ENCODE measurements at regions not wholly inside any gene's neighbourhood (a gene's known extent, or its start where the extent isn't known, plus 50 kb on each side); places are given as distances from the start of the nearest gene placed in this dataset.

DNA sequence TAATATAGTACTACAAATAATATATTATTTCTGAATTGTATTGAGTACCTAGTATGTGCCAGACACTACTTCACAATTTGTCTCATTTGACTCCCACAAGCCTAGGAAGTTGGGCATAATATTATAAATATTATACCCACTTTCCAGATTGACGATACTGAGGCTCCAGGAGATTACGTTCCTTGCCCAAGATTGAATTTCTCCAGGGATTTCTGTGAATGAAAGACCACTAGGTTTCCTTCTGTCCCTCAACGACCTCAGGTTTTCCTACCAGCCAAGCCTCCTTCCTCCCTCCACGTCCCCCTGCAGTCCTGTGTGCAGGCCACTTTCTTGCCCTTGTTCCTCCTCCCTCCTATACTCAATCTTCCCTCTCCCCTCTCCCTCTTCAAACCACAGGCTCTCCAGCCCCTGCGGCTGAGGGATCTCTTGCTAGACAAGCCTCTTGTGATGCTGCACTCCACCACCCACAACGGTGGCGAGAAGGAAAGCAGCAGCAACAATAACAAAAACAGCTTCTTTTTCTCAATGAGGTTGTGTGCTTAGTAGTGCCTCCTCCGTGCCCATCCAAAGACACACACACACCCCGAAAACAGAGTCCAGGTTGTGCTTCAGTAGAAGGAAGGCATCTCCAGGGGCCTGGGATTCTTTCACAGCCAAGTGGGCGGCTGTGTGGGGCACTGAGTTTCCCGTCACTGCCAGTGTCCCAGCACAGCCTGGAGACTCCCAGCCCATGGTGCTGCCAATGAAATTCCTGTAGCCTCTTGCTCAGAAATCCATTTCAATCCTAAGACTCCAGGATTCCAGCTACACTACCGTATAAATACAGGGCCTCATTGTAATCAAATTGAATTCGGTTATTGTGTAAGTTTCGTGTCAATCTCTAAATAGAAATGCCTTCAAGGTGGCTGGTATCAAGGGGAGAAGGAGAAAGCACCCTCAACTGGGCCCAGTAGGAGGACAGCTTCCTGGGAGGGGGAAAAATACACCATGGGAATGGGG lies 94.4 kb downstream of the NCR2 start:
- no peak for DNase-seq

DNA sequence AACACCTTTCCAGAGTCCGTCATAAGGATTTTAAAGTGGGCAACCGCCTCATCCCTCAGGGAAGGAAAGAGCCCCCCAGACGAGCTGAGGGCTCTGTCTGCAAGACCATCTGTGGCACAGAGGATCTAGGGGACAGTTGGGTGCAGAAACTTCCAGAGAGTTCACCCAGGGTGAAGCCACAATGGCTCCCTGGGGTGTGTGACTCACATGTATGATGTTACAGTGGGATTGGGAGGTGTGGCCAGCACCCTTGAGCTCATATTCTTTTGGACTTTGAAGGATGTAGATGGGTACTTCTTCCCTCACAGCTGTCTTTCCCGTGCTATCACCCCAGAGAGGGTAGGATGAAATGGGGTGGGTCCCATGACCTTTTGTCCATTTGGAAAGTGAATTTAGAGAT lies 95.5 kb downstream of the NCR2 start:
- no peak for DNase-seq

DNA sequence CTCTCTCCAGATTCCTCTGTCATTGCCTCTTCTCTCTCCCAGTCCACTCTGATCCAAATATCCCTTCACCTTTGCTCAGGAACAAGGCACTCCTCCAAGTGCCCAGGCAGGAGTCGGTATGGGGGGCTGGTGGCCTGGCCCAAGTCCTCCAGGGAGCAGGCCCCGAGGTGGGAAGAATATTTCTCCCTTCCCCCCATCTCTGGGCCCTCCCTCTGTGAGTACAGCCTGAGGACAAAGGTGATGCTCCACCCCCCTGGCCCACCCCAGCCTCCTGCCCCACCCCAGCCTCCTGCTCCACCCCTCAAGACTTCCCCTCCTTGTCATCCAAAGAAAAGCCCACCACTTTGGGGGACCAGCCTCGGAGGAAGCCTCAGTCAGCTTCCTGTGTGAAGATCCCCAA lies 96.9 kb downstream of the NCR2 start:
- DNase-seq, result no peak

DNA sequence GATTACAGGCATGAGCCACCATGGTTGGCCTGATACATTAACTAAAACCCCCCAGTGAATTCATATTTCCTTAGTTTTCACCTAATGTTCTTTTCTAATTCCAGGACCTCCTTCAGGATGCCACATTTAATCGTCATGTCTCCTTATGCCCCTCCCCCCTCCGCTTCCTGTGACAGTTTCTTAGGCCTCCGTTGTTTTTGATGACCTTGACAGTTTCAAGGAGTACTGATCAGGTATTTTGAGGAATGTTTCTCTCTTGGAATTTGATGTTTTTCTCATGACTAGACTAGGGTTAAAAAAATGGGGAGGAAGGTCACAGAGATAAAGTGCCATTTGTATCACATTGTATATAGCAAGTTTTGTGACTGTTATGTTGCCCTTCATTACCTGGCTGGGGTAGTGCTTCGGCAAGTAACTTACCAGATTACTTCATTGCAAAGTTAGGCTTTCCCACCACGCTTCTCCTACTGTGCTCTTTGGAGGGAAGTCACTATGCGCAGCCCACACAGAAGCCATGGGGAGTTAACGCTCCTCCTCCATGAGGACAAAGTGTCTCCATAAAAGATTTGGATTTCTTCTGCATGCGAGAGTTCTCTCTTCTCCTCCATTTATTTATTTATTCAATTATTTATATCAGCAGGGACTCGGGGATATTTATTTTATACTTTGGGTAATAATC lies 99.5 kb downstream of the NCR2 start:
- no peak for DNase-seq

DNA sequence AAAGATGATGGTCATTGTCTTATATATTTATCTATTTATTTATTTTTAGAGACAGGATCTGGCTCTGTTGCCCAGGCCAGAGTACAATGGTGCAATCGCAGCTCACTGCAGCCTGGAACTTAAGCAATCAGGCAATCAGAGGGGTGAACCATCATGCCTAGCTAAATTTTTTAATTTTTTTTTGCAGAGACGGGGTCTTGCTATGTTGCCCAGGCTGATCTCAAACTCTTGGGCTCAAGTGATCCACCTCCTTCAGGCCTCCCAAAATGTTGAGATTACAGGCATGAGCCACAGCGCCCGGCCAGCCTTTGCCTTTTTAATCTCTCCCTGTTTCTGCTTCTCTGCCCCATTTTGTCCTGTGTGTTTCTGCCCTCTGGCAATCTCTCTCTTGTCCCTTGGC lies 102.2 kb downstream of the NCR2 start:
- DNase-seq, result no peak

DNA sequence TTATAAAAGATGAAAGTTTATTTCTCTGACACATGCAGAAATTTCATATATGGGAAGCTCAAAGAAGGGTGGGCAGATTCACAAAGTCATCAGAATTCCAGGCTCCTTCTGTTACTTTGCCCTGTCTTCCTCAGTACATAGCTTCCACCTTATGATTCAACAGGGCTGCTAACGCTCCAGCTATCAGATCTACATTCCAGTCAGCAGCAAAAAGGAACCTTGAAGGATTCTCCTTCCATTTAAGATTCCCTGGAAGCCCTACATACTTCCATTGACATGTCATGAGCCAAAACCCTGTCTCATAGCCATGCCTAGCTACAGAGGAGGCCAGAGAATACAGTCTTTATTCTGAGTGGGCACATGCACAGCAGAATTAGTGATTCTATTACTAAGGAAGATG lies 103.3 kb downstream of the NCR2 start:
- DNase-seq, result no peak

DNA sequence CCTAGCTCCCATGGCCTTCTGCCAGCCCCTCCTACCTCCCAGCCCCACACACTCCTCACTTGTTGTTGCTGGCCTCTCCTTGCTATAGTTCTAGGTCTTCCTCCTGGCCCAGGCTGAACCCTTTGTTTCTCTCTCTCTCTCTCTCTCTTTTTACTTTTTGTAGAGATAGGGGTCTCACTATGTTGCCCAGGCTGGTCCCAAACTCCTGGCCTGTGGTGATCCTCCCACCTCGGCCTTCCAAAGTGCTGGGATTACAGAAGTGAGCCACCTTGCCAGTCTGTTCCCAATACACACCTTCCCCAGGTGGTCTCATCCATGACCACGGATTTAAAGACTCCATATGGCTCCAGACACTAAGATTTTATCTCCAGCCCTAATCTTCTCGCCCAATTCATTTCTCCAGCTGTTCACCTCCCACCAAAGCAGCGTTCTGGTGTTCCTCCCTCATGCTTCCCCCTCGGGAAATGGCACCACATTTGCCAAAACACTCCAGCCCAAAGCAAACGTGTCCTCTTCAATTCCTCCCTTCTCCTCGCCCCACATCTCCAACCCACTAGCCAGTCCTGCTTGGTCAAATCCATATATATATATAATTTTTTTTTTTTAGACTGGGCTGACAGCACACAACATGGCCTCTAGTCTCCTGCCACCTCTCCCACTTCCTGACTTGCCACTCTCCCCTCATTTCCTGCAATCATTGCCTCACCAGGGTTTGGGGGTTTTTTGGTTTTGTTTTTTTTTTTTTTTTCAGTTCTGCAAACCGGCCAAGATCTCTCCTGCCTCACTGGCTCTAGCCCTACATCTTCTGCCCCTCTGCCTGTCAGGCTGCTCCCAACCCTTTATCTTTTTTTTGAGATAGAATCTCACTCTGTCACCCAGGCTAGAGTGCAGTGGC lies 104.4 kb downstream of the NCR2 start:
- peak; percentile 22 for DNase-seq

DNA sequence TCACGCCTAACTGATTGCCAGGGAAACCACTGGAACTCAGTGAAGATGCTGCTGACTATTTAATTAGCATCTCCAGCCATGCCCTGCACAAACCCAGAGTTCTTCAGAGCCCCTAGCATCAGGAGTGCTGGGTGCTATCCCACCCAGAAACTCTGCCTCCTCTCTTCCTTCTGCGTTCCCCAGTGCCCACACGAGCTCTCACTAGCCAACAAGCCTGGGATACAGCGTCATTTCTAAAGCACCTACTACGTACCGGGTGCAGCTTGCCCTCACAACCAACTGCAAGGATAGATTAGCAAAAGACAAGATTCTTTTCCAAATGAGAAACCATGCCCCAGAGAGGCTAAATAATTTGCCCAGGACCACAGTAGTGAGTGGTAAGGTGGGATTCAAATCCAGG lies 105.2 kb upstream of the FOXP4 start:
- no peak for DNase-seq

DNA sequence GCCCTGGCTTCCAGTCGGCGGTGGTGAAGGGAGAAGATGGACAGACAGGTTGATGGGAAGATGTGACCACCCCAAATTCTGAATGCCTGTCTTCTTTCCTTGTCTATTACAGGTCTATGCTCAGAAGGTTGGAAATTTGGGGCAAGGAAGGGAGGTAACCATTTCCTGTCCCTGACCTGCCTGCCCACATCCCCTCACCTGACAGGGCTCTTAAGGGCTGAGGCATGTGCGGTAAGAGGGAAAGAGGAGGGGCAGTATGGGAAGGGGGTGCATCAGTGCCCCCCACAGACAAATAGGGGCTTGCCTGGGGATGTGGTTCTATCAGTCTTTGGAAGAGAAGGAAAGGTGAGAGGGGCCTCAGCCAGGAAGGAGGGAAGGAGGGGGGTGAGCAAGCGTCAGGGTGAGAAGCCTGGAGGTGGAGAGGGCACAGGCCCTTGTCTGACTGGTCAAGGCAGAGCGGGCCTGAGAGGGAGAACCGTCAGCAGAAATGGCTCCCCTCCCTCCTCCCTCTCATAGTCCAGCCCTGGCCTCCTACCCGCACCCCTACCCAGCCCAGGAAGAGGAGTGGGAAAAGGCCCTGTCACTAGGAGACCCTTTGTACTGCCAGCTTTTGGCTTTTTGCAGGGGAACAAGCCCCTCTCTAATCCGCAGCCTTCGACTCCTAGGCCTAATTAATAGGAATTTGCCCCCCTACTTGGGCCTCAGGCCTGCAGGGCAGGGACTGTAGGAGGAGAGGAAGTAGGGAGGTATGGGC lies 104.4 kb upstream of the FOXP4 start:
- DNase-seq, result no peak

DNA sequence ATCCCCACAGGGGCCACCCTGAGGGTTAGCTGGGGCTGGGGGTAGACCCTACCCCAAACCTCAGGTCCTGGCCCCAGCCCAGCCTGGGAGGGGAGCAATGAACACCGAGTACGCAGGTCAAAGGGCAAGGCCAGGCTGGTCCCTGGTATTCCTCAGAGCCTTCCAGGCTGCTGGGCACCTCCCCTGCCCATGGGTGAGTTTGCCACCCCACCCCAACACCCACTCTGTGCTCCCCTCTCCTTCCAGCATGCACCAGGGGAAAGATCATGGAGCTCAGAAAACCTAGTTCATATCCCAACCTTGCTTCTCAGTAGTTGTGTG lies 103.9 kb upstream of the FOXP4 start:
- DNase-seq, result no peak

DNA sequence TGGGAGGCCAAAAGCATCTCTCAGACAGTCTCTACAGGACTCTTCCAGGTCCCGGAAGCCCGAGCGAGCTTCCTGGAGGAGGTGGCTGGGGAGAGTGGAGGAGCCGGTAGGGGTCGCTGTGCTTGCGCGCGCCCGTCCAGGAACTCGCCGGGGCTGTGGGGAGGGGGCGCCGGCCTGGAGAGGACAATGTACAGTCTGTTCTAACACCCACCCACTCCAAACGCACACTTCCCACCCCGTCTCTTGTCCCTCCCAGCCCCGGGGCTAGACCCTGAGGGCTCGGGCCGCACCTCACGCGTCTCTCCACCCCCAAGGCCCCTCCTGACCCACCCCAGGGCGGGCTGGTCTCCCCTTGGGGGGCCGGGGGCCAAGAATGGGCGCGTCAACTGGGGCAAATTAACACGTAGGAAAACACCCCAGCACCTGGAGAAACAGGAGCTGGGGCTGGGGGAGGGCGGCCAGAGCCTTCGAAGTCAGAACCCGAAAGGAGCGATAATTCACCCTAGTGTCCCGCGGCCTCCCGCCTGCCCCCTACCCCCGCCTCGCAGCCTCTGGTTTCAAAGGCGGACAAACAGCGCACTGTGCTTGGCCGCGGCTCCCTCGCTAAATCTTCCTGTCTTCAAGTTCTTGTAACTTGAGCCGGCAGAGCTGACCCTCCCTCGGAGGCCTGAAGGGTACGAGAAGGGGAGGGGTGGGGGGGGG lies 103.2 kb upstream of the FOXP4 start:
- DNase-seq, result no peak

DNA sequence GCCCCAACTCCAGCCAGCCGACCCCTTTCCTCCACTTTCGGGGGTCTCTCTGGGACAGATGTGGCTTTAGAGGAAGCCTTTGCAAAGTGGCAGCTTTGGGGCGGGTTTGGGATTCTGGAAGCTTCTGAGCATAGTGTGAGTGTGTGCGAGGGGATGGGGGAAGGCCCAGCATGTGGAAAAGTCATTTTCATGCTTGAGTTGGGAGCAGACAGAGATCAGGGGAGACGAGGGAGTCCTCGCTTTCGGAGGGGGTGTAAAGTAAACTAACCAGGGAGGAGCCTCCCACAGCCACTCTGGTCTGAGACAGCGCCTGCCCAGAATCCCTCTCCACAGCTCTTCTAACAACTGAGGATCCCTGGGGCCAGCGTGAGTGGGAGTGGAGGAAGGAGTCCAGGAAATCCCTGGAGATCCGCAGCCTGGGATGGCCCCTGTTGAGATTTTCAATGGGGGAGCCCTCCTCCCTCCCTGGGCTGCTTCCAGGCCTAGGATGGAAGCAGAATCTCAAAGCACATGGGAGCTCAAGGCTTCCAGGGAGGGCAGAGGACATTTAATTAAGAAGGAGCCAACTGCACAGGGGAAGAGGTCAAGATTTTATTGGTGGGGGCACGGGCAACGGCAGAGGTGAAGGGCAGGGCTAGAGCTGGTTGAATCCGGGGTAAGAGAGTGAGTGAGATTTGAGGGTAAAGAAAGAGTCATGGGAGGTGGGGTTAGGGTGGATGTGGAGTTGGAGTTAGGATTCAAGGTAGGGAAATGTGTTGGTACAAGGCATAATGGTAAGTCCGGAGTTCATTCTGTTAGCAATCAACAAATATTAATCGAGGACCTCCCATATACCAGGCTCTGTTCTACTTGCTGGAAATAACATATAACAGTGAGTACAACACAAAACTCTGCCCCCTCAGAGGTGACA lies 102.3 kb upstream of the FOXP4 start:
- no peak for DNase-seq

DNA sequence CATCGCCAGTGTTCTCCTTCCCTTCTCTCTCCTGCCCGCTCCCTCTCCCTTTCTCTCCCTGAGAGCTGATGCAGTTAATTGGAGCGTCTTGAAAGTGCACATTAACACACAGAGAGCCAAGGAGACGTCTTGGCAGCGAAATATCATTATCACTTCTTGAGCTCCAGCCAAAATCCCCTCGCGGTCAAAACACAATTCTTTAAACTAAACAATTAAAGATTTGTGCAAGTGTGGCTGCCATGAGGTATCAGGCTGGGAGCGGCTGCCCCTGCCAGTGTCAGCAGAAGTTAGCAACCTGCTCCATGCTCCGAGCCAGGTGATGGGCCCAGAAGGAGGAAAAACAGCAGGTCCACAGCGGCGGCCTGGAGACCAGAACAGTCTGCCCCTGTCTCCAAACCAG lies 100.9 kb upstream of the FOXP4 start:
- no peak for DNase-seq

DNA sequence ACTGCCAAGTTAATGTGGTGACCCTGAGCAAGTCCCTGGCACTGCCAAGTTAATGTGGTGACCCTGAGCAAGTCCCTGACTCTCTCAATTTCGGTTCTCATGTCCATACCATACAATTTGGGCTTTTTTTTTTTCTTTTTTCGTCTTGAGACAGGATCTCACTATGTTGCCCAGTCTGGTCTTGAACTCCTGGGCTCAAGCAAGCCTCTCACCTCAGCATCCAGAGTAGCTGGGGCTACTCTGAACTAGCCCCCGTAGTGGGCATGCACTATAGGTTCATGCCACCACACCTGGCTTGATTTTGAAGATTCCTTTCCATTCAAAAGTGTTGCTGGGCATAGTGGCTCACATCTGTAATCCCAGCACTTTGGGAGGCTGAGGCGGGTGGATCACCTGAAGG lies 100.0 kb upstream of the FOXP4 start:
- DNase-seq, result no peak

DNA sequence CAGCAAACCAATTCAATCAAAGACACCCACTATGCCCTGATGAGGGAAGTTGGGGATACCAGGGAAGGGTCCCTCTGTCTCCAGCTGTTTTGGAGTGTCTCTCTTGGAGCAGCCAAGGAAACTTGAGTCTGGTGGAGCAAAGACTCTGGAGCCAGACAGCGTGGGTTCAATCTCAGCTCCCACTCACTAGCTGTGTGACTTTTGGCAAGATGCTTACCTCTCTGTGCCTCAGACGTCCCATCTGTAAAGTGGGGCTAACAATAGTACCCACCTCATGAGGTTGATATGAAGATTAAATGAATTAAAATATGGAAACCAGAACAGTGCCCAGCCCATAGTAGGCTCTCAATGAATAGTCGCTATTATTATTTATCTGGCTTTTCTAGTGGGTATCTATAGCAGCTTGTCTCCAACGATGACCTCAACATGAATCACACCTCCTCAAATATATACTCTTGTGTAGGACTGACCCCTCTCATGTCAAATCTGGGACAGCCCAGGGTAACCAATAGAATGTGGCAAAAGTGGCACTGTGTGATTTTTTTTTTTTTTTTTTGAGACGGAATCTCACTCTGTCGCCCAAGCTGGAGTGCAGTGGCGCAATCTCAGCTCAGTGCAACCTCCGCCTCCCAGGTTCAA lies 99.2 kb upstream of the FOXP4 start:
- DNase-seq, result no peak

DNA sequence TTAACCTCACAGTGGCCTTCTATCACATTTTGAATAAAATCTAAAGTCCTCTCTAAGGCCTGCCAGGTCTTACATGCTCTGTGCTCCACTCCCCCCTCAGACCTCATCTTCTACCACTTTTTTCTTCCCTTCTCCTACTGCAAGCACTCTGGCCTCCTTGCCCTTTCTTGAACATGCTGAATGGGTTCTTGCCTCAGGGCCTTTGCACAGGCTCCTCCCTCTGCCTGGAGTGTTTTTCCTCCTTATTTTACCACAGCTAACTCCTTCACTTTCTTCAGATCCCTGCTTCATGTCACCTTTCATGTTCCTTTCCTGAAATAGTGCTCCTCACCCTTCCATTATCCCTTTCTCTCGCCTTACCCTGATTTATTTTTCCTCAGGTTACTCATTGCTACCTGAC lies 97.9 kb upstream of the FOXP4 start:
- no peak for DNase-seq

DNA sequence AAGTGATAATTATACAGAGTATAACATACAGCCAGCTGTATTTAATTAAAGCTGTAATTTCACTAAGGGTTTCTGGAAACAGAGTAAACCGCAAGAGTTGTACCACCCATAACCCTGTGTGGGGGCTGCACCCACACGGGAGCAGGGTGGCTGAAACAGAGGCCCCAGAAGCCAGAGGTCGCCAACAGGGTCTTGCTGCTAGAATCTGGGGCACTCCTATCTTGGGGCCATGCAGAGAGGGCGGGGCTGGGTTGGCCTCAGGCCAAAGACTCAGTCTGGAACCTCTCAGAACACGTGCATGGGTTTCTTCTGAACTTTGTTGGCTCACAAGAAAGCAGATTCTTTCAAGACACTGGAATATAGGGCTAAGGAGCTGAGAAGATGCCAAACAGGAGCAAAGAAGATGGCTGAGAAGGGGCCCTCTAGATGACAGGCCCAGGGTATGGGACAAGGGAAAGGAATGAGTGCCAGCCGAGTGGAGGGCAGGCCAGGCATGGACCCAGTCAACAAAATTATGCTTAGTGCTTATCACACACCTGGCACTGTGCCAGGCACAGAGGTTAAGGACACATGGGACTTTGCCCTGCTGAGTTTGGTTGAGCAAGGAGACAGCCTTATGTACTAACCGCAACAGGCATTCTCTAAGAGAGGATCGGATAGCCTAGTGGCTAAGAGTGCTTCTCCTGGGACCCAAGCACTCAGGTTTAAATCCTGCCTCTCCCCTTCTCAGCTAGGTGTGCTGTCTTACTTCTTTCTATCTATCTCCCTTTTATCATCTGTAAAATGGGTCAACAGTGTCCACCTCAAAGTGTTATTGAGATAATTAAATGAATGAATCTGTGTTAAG lies 96.6 kb upstream of the FOXP4 start:
- no peak for DNase-seq

DNA sequence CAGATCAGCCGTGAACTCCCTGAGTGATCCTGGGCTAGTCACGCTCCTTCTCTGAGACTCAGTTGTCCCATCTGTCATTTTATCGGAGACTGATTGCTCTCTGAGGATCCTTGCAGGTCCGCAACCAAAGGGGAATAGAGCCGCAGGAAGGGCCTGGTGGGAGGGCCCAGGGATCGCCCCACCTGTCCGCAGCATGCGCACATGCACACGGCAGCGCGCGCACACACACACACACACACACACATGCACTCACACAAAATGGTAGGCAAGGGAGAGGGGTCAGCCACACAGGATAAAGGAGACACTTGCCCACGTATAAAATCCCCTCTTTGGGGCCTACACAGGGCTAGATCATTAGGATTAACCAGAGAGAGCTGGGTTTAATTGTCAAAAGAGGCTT lies 95.6 kb upstream of the FOXP4 start:
- no peak for DNase-seq

DNA sequence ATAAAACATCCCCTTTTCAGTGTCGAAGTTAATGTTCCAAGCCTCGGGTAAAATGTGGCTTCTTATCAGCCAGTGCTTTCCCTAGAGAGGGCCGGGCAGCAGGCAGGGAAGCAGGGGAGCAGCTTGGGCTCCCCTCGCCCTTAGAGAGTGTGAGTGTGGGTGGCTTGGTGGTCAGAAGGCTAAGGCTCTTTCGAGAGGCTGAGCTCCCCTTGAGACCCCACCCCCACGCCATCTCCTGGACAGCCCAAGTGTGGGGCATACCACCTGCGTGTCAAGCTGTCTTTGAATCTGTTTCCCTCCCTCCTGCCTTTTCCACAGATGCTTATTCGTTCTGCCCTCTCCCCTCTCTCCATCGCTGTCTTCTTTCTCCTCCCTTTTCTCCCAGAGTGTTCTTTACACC lies 95.1 kb upstream of the FOXP4 start:
- no peak for DNase-seq
